GM19240 (cell line): ENCODE measurements at regions not wholly inside any gene's neighbourhood (a gene's known extent, or its start where the extent isn't known, plus 50 kb on each side); places are given as distances from the start of the nearest gene placed in this dataset.

Source experiments
- DNase-seq: peaks from one replicate; pipeline ENCODE4 v3.0.0; 2011; ENCODE audit warnings: low spot score; ENCODE audit not compliant: insufficient read length

- DNase-seq, result no peak
These were observed 189.0 kb upstream of the RGS18 start for GRCh38 chr1:191969290-191969689.

GRCh38 chr1:191970116-191970515 is 188.1 kb upstream of the RGS18 start:
- DNase-seq, result no peak

- no peak for DNase-seq
These were observed 186.8 kb upstream of the RGS18 start for GRCh38 chr1:191971447-191971846.

- no peak for DNase-seq
These were observed 184.3 kb upstream of the RGS18 start for GRCh38 chr1:191974004-191974403.

- no peak for DNase-seq
These were observed 180.3 kb upstream of the RGS18 start for GRCh38 chr1:191977874-191978506.

GRCh38 chr1:191984856-191985255 is 173.4 kb upstream of the RGS18 start:
- no peak for DNase-seq

- DNase-seq, result no peak
These were observed 166.1 kb upstream of the RGS18 start for GRCh38 chr1:191992118-191992517.

GRCh38 chr1:191993549-191993948 is 164.7 kb upstream of the RGS18 start:
- DNase-seq, result no peak

GRCh38 chr1:192002063-192002462 is 156.2 kb upstream of the RGS18 start:
- no peak for DNase-seq

- DNase-seq, result no peak
These were observed 154.8 kb upstream of the RGS18 start for GRCh38 chr1:192003295-192004077.

GRCh38 chr1:192005976-192006375 is 152.3 kb upstream of the RGS18 start:
- DNase-seq, result no peak

GRCh38 chr1:192008281-192008825 is 149.9 kb upstream of the RGS18 start:
- DNase-seq, result no peak

GRCh38 chr1:192010406-192010805 is 147.9 kb upstream of the RGS18 start:
- no peak for DNase-seq

- DNase-seq, result no peak
These were observed 146.7 kb upstream of the RGS18 start for GRCh38 chr1:192011525-192011924.

- DNase-seq, result no peak
These were observed 135.4 kb upstream of the RGS18 start for GRCh38 chr1:192022827-192023226.

GRCh38 chr1:192024881-192025280 is 133.4 kb upstream of the RGS18 start:
- no peak for DNase-seq

- DNase-seq, result no peak
These were observed 119.7 kb upstream of the RGS18 start for GRCh38 chr1:192038567-192038966.

- no peak for DNase-seq
These were observed 113.1 kb upstream of the RGS18 start for GRCh38 chr1:192045131-192045530.

GRCh38 chr1:192053531-192053971 is 104.7 kb upstream of the RGS18 start:
- no peak for DNase-seq

GRCh38 chr1:192057766-192058165 is 100.5 kb upstream of the RGS18 start:
- no peak for DNase-seq

GRCh38 chr1:192059407-192059806 is 98.9 kb upstream of the RGS18 start:
- no peak for DNase-seq

- no peak for DNase-seq
These were observed 96.7 kb upstream of the RGS18 start for GRCh38 chr1:192061556-192061955.

- no peak for DNase-seq
These were observed 93.2 kb upstream of the RGS18 start for GRCh38 chr1:192065087-192065486.
